Mesendoderm (in vitro differentiated cells): ENCODE measurements at regions not wholly inside any gene's neighbourhood (a gene's known extent, or its start where the extent isn't known, plus 50 kb on each side); places are given as distances from the start of the nearest gene placed in this dataset.
"Not testable (repeated sequence)": the region's sequence is repeated elsewhere in the genome, so short reads cannot be mapped to it uniquely, and the experiment has no call there.

Experiments
- DNase-seq: peaks from one replicate; pipeline ENCODE4 v3.0.0; 2013
- H2AK5ac ChIP-seq: 2 replicates; pipeline ENCODE4 v1.6.1; 2013; ENCODE audit warnings: low read length, inconsistent platforms
- H2BK120ac ChIP-seq: 2 replicates; pipeline ENCODE4 v1.6.1; 2013; ENCODE audit warnings: low read depth, mild to moderate bottlenecking, low read length, moderate library complexity, mixed read lengths
- H2BK15ac ChIP-seq: replicated peaks from 2 replicates; pipeline ENCODE4 v1.6.1; 2013; ENCODE audit warnings: low read depth, mild to moderate bottlenecking, moderate library complexity
- H2BK5ac ChIP-seq: 2 replicates; pipeline ENCODE4 v1.6.1; 2013; ENCODE audit warnings: low read length, inconsistent platforms
- H3K18ac ChIP-seq: 2 replicates; pipeline ENCODE4 v1.6.1; 2013; ENCODE audit warnings: mild to moderate bottlenecking, low read length, mixed read lengths
- H3K23ac ChIP-seq: one replicate; pipeline ENCODE4 v1.6.1; 2013; ENCODE audit warnings: low read length
- H3K27ac ChIP-seq: 2 replicates; pipeline ENCODE4 v1.5.1; 2013; ENCODE audit warnings: low read depth, mild to moderate bottlenecking, inconsistent platforms, low read length, moderate library complexity
- H3K27me3 ChIP-seq: 2 replicates; pipeline ENCODE4 v1.6.1; 2013; ENCODE audit warnings: low read length, control low read depth, mild to moderate bottlenecking, inconsistent platforms; ENCODE audit not compliant: insufficient read depth, poor library complexity
- H3K36me3 ChIP-seq: 2 replicates; pipeline ENCODE4 v1.6.1; 2013; ENCODE audit warnings: low read length, inconsistent platforms; ENCODE audit not compliant: control insufficient read depth, insufficient read depth
- H3K4ac ChIP-seq: one replicate; pipeline ENCODE4 v1.6.1; 2013; ENCODE audit warnings: low read depth, mild to moderate bottlenecking, low read length, moderate library complexity
- H3K4me1 ChIP-seq: 2 replicates; pipeline ENCODE4 v1.6.1; 2013; ENCODE audit warnings: low read depth, low read length, inconsistent platforms; ENCODE audit not compliant: control insufficient read depth
- H3K4me2 ChIP-seq: 2 replicates; pipeline ENCODE4 v1.6.1; 2013; ENCODE audit warnings: low read length
- H3K4me3 ChIP-seq: 2 replicates; pipeline ENCODE4 v1.5.1; 2013; ENCODE audit warnings: mild to moderate bottlenecking, low read length
- H3K56ac ChIP-seq: one replicate; pipeline ENCODE4 v1.6.1; 2013; ENCODE audit warnings: low read length
- H3K79me1 ChIP-seq: 2 replicates; pipeline ENCODE4 v1.6.1; 2013; ENCODE audit warnings: low read length, inconsistent platforms
- H3K79me2 ChIP-seq: 2 replicates; pipeline ENCODE4 v1.6.1; 2013; ENCODE audit warnings: mild to moderate bottlenecking, low read length; ENCODE audit not compliant: control insufficient read depth, insufficient read depth
- H3K9ac ChIP-seq: 2 replicates; pipeline ENCODE4 v1.6.1; 2013; ENCODE audit warnings: low read length, inconsistent platforms
- H4K5ac ChIP-seq: one replicate; pipeline ENCODE4 v1.6.1; 2013; ENCODE audit warnings: low read length
- H4K8ac ChIP-seq: one replicate; pipeline ENCODE4 v1.6.1; 2013; ENCODE audit warnings: low read depth, mild to moderate bottlenecking, control low read depth, low read length, moderate library complexity
- WGBS: extraction: QIAGEN DNeasy Blood & Tissue Kit; methylation state at CpG from one replicate; pipeline ENCODE4 v1.1.7; 2013; ENCODE audit warnings: low lambda C conversion rate, missing lambda C conversion rate; ENCODE audit not compliant: insufficient coverage; ENCODE audit errors: extremely low coverage; 5-methylcytosine and 5-hydroxymethylcytosine counted together

DNA sequence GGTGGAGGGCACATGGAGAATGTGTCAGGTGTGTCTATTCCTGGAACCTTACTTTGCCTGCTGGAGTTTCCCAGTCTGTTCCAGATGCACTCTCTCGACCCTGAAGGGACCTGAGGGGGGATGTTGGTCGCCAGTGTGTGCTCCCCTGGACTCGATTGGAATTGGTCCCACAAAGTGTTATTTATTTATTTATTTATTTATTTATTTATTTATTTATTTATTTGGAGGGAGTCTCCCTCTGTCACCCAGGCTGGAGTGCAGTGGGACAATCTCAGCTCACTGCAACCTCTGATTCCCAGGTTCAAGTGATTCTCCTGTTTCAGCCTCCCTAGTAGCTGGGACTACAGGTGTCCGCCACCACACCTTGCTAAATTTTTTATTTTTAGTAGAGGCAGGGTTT, 329.1 kb upstream of the ZNF337 start:
- H3K4me3 ChIP-seq, H4K5ac ChIP-seq, H3K27me3 ChIP-seq, H3K79me1 ChIP-seq, H3K27ac ChIP-seq, H4K8ac ChIP-seq, H3K23ac ChIP-seq, H2AK5ac ChIP-seq, H3K4ac ChIP-seq, H2BK120ac ChIP-seq, H3K9ac ChIP-seq, DNase-seq, H3K79me2 ChIP-seq, H3K56ac ChIP-seq, H3K4me1 ChIP-seq, H3K18ac ChIP-seq, H2BK5ac ChIP-seq, H2BK15ac ChIP-seq, H3K4me2 ChIP-seq, H3K36me3 ChIP-seq: not testable (repeated sequence)
- WGBS = no CpG with 5 or more reads among the region's 4 CpGs

DNA sequence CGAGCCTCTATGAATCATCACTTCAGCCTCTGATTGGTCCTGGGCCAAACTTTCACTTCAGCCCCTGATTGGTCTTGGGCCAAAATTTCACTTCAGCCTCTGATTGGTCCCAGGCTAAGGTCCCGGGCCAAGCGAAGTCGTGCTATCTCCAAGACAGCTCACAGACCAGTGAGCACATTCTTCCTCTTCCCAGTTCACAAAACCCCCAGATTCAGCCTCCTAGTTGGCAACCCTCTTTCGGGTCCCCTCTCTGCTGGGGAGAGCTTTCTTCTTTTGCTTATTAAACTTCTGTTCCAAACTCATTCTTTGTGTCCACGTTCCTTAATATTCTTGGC, 314.3 kb upstream of the ZNF337 start:
- H2BK120ac ChIP-seq, H3K36me3 ChIP-seq, H3K79me2 ChIP-seq, H3K4me2 ChIP-seq, H3K56ac ChIP-seq, H2BK5ac ChIP-seq, H2BK15ac ChIP-seq, H3K18ac ChIP-seq, H3K27ac ChIP-seq, H3K4me1 ChIP-seq, H3K9ac ChIP-seq, H2AK5ac ChIP-seq, H3K27me3 ChIP-seq, H3K4ac ChIP-seq, H3K79me1 ChIP-seq, DNase-seq, H4K5ac ChIP-seq, H3K23ac ChIP-seq, H3K4me3 ChIP-seq, H4K8ac ChIP-seq: not testable (repeated sequence)
- WGBS = no CpG with 5 or more reads among the region's 6 CpGs

DNA sequence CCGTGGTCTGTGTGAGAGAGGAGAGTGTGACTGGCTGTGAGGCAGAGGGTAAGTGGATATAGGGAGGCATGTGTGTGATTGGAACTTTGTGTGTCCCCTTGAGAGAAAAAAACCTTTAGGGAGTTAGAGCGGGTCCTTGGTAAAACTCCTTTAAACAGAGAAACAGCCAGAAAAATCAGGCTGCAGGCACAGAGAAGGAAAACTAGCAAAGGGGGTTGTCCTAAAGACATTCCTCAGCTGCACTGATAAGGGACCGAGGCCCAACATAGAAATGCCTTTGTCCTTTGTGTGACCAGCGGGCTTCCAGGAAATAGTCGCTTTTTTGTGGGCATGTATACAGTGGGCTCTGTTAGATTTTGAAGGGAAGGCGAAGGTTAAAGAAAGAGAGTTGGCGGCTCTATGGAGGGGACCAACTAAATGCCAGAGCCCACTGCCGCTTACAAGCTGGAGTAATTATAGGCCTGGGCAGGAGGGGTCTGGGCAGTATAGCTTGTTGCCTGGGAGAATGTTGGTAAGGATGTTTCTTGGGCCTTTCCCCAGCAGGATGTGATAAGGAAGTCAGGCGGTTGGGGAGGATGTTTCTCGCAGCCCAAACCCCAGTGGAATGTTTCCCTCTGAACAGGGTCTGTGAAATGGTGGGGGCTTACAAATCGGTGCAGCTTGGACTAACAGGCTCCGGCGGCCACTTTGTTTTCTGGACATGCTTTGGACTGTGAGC, 313.7 kb upstream of the ZNF337 start:
- not testable (repeated sequence) for H3K79me1 ChIP-seq, H2AK5ac ChIP-seq, H4K8ac ChIP-seq, H3K27me3 ChIP-seq, H3K27ac ChIP-seq, H3K36me3 ChIP-seq, H3K79me2 ChIP-seq, H3K18ac ChIP-seq, H2BK5ac ChIP-seq, H3K23ac ChIP-seq, H2BK120ac ChIP-seq, H3K4me1 ChIP-seq, H3K4me2 ChIP-seq, H4K5ac ChIP-seq, H2BK15ac ChIP-seq
- no CpG with 5 or more reads among the region's 13 CpGs for WGBS
- H3K4me3 ChIP-seq = peak overlapping the region; percentile 42
- peak overlapping the region; percentile 58 for H3K9ac ChIP-seq
- H3K56ac ChIP-seq = peak overlapping the region; percentile 77
- H3K4ac ChIP-seq = peak overlapping the region; percentile 37
- DNase-seq = peak; percentile 73

DNA sequence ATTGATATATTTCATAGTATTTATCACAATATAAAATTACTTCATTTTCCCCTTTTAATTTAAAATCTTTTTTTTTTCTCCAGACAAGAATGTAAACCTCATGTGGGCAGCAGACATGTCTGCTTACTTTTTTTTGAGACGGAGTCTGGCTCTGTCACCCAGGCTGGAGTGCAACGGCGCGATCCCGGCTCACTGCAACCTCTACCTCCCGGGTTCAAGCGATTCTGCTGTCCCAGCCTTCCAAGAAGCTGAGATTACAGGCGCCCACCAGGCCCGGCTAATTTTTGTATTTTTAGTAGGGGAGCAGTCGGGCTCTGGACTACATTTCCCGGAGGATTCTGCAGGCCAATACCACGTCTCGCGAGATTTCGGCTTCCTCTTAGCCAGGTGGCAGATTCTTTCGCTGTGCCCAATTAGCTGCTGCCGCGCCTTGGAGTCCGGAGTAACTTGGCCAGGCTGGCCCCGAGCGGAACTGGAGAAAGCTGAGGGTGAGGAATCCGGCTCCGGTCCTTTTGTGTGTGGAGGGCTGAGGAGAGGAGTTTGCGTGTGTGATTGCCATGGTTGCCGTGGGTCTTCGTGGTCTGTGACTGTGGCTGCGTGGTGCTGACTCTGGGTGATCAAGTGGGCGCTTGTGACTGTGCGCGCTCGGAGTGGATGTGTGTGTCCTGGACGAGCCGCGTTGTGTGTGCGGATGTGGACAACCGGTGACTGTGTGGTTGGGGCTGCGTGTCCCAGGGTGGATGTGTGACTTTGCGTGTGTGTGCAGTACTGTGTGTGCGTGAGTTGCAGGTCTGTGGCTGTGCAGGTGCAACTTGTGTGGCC, 313.0 kb upstream of the ZNF337 start:
- Histone ChIP-seq H3K4ac (peak overlapping the region; percentile 37), H3K56ac (peak overlapping the region; percentile 77), H3K9ac (peak overlapping the region; percentile 58), H3K4me3 (peak overlapping the region; percentile 42)
- peak; percentile 93 for DNase-seq
- H4K8ac ChIP-seq, H3K27ac ChIP-seq, H3K4me1 ChIP-seq, H3K79me1 ChIP-seq, H2BK120ac ChIP-seq, H3K36me3 ChIP-seq, H3K23ac ChIP-seq, H3K4me2 ChIP-seq, H2BK15ac ChIP-seq, H3K79me2 ChIP-seq, H4K5ac ChIP-seq, H3K27me3 ChIP-seq, H3K18ac ChIP-seq, H2AK5ac ChIP-seq, H2BK5ac ChIP-seq: not testable (repeated sequence)
- no CpG with 5 or more reads among the region's 39 CpGs for WGBS

DNA sequence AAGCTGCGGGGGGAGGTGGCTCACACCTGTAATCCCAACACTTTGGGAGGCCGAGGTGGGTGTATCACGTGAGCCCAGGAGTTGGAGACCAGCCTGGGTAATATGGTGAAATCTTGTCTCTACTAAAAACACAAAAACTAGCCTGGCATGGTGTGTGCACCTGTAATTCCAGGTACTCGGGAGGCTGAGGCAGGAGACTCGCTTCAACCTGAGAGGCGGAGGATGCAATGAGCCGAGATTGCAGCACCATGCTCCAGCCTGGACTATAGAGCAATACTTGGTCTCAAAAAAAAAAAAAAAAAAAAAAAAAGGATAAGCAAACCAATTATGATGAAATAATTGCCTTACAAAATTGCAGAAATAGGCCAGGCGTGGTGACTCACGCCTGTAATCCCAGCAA, 311.4 kb upstream of the ZNF337 start:
- H3K27me3 ChIP-seq, H3K56ac ChIP-seq, H3K4me3 ChIP-seq, H4K8ac ChIP-seq, H4K5ac ChIP-seq, H3K79me2 ChIP-seq, H3K18ac ChIP-seq, H3K79me1 ChIP-seq, DNase-seq, H3K27ac ChIP-seq, H3K4me1 ChIP-seq, H2AK5ac ChIP-seq, H2BK5ac ChIP-seq, H3K23ac ChIP-seq, H3K36me3 ChIP-seq, H2BK15ac ChIP-seq, H3K9ac ChIP-seq, H2BK120ac ChIP-seq, H3K4ac ChIP-seq, H3K4me2 ChIP-seq: not testable (repeated sequence)
- no CpG with 5 or more reads among the region's 9 CpGs for WGBS
